ENCODE measurements at regions not wholly inside any gene's neighbourhood (a gene's known extent, or its start where the extent isn't known, plus 50 kb on each side); places are given as distances from the start of the nearest gene placed in this dataset.
"Not testable (repeated sequence)": the region's sequence is repeated elsewhere in the genome, so short reads cannot be mapped to it uniquely, and the experiment has no call there.

DNA sequence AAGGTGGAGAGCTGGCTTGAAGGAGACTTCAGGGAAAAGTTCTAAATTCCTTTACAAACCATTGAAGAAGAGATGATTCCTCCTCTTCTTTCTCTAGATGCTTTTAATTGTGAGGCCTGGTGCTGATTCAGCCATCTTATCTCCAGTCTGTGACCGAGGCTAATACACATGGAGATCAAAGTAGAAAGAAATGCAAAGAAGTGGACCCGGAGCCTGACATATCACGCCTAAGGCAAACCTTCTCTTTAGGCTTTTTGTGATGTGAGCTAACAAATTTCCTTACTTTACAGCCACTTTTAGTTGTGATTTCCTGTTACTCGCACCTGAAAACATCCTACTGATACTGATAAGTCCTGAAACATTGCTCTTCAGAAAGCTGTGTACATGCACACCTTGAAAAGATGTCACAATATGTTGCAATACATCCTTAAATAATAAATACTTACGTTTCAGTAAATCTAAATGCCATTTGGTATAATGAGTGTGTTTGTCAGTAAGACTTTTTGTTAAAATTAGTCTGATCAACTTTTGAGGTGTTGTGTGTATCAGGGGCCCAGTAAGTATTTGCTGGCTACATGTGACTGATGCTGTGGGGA lies 192.4 kb downstream of the BAMBI start:
- no peak for DNase-seq

DNA sequence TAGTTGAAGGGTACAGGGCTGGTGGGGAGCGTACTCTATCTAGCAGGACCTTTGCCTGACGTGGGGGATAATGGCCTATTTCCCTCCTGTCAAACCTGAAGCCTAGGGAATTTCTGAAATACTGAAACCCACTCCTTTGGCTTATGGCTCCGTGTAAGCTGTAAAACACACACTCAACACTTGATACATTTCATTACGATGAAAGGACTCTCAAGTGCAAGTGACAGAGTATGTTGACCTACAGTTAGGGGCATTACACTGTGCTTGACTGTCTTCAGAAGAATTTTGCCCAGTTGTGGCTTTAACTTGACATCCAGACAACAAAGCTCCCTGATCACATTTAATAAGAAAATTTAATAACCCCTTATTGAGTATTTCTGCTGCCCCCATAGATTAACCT lies 194.3 kb downstream of the BAMBI start:
- no peak for DNase-seq

DNA sequence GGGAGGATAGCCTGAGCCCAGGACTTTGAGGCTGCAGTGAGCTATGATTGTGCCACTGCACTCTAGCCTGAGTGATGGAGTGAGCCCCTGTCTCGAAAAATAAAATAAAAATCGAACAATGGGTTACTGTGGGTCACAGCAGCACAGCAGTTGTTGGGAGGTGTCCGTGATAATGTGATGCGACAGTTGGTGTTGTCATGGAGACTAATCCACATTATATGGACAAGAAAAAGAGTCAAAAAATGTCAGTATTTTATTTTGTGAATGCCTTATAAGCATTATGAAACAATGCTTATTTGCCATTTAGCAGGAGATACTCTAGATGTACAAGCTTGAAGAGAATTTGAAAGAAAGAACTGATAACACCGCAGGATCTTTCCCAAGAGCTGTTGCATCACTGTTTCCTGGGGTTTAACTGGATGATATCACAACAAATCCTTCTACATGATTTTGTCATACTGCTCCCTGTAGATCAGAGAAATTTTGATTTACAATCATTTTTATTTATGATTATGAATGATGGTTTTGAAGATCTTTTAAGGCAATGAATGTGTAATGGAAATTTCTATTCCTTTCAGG lies 195.4 kb downstream of the BAMBI start:
- DNase-seq = no peak

DNA sequence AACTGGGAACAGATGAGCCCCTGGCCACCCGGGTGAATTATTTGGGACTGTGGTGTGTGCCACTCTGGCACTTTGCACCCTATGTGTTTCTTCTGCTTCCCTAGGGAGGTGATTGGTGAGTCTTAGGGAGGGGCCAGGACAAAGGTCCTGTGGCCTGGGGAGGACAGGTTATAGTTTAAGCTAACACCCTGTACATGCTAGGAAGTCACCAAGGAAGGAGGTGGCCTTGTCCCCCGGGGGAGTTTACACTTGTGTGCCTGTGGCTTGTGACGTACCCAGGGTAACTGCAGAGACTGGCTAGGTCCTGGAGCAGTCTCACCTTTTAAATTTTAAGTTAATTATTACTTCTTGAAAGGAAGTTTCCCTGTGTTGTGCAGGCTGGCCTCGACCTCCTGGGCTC lies 196.2 kb downstream of the BAMBI start:
- DNase-seq = no peak

DNA sequence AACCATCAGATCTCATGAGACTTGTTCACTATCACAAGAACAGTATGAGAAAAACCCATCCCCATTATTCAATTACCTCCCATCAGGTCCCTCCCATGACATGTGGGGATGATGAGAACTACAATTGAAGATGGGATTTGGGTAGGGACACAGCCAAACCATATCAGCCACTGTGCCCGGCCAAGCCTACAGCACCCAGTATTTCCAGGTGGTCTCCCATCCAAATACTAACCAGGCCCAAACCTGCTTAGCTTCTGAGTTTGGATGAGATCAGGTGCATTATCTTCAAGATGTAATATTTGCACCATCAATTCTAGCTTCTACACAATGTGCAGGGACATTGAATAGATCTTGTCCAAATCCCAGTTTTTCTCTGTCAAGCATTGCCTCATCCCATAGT lies 196.9 kb downstream of the BAMBI start:
- DNase-seq = no peak

DNA sequence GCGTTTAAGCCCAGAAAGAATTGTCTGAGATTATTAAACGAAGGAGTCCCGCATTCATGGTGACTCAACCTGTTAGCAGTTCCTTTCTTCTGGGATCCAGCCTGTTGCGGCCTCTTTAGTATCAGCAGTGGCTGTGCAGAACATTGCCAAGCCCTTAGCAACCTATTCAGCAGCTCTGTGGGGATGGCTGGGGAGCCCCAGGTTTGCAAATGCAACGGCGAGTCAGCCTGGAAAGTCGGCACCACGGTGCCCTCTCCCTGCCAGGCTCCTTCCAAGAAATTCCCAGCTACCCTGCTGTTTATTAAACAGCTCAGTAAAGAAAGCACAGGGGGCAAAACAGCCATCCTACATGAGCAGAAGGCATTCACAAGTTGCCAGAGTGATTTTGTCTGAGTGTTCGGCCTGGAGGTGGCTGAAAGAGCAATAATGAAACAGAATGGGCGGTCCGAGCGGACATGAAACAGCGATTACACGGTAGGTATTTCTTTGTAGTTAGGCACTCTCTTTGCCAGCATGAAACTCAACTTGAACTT lies 198.3 kb downstream of the BAMBI start:
- no peak for DNase-seq

DNA sequence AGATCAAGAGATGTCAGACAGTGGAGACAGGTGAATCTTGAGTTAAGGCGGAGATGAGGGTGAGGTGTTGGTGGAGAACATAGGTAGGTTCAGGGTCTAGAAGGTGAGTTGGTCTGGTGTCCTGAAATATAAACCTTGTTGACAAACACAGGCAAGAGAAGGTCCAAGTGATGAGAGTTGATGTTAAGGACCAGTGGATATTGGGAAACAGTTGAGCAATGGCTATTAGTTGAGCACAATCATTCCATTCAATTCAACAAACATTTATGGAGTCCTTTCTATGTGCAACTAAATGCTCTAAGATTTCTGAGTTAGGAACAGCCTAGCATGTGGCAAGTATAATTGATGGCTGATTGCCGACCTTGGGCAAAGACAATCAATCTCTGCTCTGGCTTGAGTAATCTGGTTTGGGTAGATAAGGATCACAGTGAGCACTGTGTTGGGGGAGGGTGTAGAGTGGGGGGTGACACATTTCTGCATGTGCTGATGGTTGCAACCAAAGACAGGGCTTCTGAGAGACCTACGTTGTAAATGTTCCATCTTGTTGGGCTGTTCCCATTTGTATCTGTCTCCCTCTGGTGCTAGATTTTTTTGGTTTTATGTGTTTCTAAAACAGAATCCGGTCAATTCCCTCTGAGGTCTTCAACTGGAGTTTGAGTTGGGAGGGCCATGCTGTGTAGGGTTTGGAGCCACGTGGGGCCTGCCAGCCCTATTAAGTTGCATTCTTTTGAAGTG lies 201.1 kb downstream of the BAMBI start:
- DNase-seq = no peak

DNA sequence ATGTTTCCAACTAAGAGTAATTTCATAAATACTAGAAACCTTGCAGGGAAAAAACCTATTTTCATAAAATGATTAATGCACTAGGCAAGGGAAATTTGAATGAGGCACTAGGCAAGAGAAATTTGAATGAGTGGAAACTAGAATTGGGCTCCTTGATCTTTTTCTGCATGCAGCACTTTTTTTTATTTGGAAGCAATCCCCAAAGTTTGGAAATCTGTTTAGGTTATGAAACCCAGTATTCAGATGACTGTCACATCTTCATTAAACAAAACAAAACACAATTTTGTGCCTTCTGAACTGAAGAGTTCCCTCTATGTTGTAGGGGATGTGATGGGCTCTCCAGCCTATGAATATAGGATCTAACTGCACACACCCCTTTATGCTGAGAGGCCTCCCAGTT lies 201.9 kb downstream of the BAMBI start:
- DNase-seq = no peak

DNA sequence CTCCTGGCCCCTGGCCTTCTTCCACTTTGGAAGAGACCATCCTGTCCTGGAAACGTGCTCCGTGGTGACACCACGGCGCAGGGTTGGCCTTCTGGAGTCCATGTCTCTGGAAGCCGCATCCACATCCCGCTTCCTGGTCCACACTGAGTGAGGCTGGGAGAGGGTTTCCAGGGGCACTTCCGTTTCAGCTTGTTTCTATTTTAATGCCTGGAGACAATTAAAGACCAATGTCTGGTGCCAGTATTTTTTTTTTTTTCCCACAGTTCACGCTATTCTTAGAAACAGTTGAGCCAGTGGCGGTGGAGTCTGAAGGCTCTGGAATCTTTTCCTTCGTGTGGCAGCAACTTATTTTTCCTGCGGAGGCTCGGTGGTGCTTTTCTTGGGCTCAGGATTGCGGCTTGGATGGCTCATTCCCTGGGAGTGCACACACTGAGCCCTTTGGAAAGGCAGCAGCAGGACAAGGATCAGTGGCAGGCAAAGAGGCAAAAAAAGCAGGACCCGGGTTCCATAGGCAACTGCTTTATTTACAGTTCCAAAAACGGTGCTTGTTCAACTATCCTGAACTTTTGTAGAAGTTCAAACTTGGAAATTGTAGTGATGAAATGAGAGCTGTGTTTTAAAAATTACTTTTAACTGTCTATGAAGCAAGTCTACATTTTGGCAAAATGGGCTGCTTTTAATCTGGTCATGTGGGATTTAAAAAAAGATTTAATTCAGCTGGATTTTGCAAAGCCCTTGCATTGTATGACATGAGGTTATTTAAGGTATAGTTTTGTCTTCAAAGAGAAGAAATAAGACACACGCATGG lies 202.8 kb downstream of the BAMBI start:
- peak; percentile 7 for DNase-seq

DNA sequence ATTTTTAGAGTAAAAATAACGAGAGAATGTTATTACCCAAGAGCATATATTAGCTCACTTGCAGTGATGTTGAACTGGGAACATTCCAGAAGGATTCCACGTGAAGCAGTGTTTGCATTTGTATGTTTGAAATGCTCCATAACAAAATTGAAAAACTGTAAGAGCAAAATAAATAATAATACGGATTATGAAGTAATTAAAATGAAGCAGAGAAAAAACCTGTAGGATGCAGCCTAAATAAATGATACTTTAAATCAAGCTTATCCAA lies 203.3 kb downstream of the BAMBI start:
- no peak for DNase-seq

DNA sequence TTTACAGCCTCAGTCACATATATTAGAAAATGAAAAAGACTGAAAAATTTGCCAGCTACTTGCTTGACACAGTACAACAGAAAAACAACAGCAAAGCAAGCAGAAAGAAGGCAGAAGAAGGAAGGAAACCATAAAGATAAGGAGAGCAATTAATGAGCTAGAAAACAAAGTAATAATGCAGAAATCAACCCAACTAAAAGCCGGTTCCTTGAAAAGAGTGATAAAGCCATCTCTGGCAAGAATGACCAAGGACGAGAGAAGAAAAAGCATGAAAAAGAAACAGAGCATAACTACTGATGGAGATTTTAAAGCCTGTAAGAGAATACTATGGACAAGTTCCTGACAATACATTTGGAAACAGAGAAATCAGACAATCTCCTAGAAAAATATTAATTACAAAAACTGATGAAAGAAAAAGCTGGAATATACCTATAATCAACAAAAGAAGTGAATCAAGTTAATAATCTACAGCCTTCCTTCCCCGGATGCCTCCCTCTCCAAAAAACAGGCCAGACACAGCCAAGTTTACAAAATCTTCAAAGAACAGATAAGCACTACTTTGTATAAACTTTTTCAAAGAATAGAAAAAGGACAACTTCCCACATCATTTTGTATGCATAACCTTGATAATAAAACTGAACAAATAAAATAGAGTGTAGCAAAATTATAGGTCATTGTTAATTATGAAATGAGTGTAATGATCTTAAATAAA lies 204.0 kb downstream of the BAMBI start:
- DNase-seq = no peak

DNA sequence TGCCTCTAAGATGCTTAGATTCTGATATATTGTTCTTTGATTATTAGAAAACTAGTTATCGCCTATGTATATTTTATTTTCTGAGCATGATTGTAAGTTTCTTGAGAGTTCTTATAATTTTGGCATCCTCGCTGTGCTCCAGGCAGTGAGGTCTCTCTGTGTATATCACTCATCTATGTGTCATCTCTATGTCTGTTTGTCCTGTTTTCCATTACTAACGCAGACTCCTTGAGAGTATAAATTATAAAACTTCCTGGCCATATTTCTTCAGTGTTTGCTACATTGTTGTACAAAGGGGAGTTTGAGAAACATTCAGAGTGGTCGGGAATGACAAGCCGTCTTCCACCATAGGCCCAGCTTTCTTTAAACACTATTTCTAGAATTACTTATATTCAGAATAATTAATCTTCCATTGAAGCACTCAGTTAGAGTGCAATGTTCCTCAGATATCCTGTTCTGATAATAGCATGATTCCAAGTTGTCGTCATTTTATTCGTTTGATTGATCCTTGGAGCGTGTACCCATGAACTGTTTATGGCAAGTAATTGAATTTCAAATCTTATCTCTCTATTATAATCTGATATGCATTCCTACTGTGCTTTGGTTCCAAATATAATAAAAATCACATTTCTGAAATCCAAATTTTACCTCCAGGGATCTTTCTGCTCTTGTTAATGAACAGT lies 206.6 kb downstream of the BAMBI start:
- no peak for DNase-seq

DNA sequence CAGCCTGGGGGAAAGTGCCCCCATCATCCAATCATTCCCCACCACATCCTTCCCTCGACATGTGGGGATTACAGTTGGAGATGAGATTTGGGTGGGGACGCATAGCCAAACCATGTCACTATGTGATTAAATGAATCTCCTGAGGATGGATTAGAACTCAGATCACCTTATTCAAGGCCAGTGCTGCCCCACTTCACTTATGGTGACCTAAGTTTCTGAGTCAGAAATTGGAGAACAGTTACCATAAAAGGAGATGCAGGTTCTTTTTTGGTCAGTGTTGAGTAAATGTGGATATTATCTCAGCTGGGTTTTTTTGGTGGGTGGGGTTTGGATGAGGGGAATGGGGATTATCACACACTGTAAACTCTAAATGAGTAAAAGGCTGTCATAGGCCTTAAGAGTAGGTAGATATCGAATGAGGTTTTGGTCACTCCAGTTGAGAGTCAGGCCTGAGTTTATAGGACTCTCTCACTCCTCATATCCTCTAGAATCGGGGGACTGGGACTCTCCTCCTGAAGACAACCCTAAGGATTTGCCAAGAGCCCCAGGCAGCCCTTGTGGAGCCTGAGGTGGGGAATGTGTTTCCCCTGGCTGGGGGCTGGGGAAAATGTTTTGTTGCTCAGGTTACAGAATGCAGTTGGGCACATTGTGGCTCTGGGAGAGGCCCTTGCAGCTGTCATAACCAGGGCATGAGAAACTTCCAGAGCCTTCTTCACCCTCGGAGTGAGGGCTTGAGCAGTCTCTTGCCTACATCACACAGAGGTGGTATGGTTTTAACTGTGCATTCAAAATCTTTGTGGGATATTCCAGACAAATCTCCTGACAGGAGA lies 213.0 kb downstream of the BAMBI start:
- no peak for DNase-seq

DNA sequence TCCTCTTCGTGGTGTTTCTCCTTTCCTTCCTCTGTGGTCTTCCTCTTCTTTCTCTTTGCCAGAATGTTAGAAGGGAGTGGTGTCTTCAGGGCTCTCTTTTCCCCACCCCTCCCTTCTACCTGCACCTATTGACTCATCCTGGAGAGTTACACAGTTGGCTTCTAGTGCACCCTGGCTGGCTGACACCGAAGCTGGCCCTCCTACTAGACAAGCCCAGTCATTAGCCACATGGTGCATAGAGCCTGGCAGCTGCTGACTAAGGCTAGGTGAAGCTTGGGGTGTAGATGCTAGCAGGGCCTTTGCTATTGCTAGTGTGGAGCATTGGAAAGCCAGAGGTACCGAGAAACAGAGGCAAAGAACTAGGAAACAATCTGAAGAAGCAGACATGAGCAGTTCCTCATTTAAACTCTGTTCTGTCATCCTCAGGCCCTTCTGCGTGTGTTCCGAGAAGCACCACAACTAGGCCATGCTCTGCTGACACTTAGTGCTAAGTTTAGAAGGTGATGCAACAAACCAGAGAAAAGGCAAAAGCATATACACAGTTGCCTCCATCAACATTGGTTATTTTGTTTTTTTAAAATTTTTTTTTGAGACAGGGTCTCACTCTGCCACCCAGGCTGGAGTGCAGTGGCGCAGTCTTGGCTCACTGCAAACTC lies 213.9 kb downstream of the BAMBI start:
- no peak for DNase-seq

DNA sequence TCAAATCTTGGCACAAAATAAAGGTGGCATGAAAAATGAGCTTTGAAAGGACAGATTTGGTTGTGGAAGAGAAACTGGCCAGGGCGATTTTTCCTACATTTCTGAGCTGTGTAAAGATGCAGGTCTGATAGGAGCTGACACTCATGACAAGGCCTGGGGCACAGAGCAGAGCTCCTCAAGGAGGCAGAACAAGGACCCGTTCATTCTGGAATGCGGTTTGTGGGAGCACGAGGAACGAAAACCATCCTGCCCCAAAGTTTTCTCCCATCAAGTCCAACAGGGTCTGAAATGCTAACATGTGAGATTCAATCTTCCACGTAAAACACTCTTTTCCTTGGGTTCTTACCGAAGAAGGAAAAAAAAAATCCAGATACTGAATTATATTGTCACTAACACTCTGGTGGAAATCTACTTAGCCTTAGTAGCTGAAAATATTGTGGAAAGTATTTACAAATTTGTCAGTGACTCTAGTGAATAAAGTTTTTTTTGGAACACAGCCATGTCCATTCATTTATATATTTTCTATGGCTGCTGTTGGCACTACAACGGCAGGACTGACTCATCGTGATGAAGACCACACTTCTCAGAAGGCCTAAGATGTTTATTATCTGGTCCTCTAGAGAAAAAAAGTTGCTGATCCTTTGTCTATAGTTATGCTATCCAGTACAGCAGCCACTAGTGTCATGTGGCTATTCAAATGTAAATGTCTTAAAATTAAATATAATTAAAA lies 215.7 kb downstream of the BAMBI start:
- no peak for DNase-seq

DNA sequence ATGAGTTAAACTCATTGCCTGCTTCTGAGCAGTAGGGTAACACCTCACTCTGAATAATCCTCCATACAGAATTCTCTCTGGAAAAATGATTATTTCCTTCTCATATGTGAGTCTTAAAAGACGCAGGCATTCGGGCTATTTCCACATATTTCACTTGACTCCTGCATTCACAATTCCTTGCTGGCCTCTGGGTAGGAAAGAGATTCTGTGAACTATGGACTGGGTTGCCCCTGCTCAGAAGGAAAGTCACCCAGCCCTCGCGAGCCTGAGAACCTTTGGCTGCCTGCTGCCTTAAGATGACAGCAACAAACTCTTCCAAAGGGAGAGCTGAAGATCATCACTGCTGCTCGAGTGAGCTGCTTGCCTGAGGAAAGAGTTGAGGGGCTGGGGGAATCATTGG lies 216.8 kb downstream of the BAMBI start:
- no peak for DNase-seq

DNA sequence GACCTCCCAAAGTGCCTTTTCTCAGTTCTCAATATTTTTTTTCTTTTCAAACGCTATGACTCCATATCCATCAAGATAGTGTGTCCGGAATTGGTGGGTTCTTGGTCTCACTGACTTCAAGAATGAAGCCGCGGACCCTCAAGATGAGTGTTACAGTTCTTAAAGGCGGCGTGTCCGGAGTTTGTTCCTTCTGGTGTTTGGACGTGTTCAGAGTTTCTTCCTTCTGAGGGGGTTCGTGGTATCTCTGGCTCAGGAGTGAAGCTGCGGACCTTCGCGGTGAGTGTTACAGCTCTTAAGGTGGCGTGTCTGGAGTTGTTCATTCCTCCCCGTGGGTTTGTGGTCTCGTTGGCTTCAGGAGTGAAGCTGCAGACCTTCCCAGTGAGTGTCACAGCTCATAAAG lies 218.3 kb downstream of the BAMBI start:
- DNase-seq = not testable (repeated sequence)

DNA sequence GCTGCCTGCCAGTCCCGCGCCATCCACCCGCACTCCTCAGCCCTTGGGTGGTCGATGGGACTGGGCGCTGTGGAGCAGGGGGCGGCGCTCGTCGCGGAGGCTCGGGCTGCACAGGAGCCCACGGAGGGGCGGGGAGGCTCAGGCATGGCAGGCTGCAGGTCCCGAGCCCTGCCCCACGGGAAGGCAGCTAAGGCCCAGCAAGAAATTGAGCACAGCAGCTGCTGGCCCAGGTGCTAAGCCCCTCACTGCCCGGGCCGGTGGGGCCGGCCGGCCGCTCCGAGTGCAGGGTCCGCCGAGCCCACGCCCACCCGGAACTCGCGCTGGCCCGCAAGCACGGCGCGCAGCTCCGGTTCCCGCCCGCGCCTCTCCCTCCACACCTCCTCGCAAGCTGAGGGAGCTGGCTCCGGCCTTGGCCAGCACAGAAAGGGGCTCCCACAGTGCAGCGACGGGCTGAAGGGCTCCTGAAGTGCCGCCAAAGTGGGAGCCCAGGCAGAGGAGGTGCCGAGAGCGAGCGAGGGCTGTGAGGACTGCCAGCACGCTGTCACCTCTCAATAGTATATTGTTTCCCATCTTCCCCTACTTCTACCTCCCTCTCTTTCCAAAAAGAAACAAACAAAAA lies 219.6 kb downstream of the BAMBI start:
- not testable (repeated sequence) for DNase-seq

Data from skin of body (tissue), 1 donor.